Breast epithelium (tissue), 3 donors: ENCODE measurements at regions not wholly inside any gene's neighbourhood (a gene's known extent, or its start where the extent isn't known, plus 50 kb on each side); places are given as distances from the start of the nearest gene placed in this dataset.

Experiments
- CTCF ChIP-seq, 3 donors: fragments of 450-650 bp; IDR thresholded peaks; one replicate each; pipeline ENCODE4 v1.5.1; 2016 to 2017; ENCODE audit warnings: antibody characterized with exemption in 3 of 3, mild to moderate bottlenecking in 3 of 3, moderate library complexity in 3 of 3
- POLR2A ChIP-seq: fragments of 450-650 bp; IDR thresholded peaks from one replicate; pipeline ENCODE4 v1.6.1; 2016; ENCODE audit warnings: antibody characterized with exemption, mild to moderate bottlenecking, moderate library complexity
- POLR2AphosphoS5 ChIP-seq, 3 donors: sonication (generic); formaldehyde crosslinking; IDR thresholded peaks; one replicate each; pipeline ENCODE4 v1.6.1; 2017; ENCODE audit warnings: antibody characterized with exemption in 3 of 3

GRCh38 chr3:56914646-56915045 lies 112.9 kb upstream of the ARHGEF3 start:
- no peak for TF ChIP-seq CTCF (IDR thresholded peaks at IDR 0.05)
- no peak for TF ChIP-seq POLR2A
- no peak for TF ChIP-seq POLR2AphosphoS5 (IDR thresholded peaks at IDR 0.05)
